HG03439 (cell line): ENCODE measurements at regions not wholly inside any gene's neighbourhood (a gene's known extent, or its start where the extent isn't known, plus 50 kb on each side); places are given as distances from the start of the nearest gene placed in this dataset.
"Not testable (repeated sequence)": the region's sequence is repeated elsewhere in the genome, so short reads cannot be mapped to it uniquely, and the experiment has no call there.

ENCODE experiments used
- ATAC-seq: cut with Tn5 transposase; IDR thresholded peaks from one replicate; pipeline ENCODE4 v1.9.1; 2021; ENCODE audit warnings: mild to moderate bottlenecking, moderate library complexity; ENCODE audit not compliant: unreplicated experiment

GRCh38 chr10:56585447-56586171, 224.6 kb upstream of the ZWINT start:
- no peak for ATAC-seq

GRCh38 chr10:56583316-56583715, 222.3 kb upstream of the ZWINT start:
- no peak for ATAC-seq

- no peak for ATAC-seq
Measured at GRCh38 chr10:56567580-56567979, 206.5 kb upstream of the ZWINT start.

- no peak for ATAC-seq
Measured at GRCh38 chr10:56561336-56561735, 200.3 kb upstream of the ZWINT start.

- no peak for ATAC-seq
Measured at GRCh38 chr10:56551037-56551436, 190.0 kb upstream of the ZWINT start.

GRCh38 chr10:56547163-56547562, 186.1 kb upstream of the ZWINT start:
- ATAC-seq: no peak

GRCh38 chr10:56537984-56538383, 176.9 kb upstream of the ZWINT start:
- ATAC-seq: no peak

GRCh38 chr10:56522166-56522565, 161.1 kb upstream of the ZWINT start:
- no peak for ATAC-seq

- ATAC-seq: no peak
Measured at GRCh38 chr10:56508562-56508961, 147.5 kb upstream of the ZWINT start.

- ATAC-seq: no peak
Measured at GRCh38 chr10:56507033-56507432, 146.0 kb upstream of the ZWINT start.

GRCh38 chr10:56505555-56505954, 144.5 kb upstream of the ZWINT start:
- ATAC-seq: no peak

GRCh38 chr10:56496186-56496486, 135.1 kb upstream of the ZWINT start:
- ATAC-seq: no peak

- ATAC-seq: no peak
Measured at GRCh38 chr10:56487746-56488145, 126.7 kb upstream of the ZWINT start.

- no peak for ATAC-seq
Measured at GRCh38 chr10:56481521-56482091, 120.5 kb upstream of the ZWINT start.

- ATAC-seq: no peak
Measured at GRCh38 chr10:56472978-56473377, 111.9 kb upstream of the ZWINT start.

GRCh38 chr10:56470701-56471100, 109.6 kb upstream of the ZWINT start:
- no peak for ATAC-seq

- no peak for ATAC-seq
Measured at GRCh38 chr10:56469482-56469881, 108.4 kb upstream of the ZWINT start.

GRCh38 chr10:56466005-56466404, 104.9 kb upstream of the ZWINT start:
- ATAC-seq: no peak

GRCh38 chr10:56449770-56450169, 88.7 kb upstream of the ZWINT start:
- ATAC-seq: no peak

GRCh38 chr10:56447613-56448012, 86.6 kb upstream of the ZWINT start:
- not testable (repeated sequence) for ATAC-seq

GRCh38 chr10:56441337-56441736, 80.3 kb upstream of the ZWINT start:
- ATAC-seq: not testable (repeated sequence)
